MM.1S (cell line): ENCODE measurements at regions not wholly inside any gene's neighbourhood (a gene's known extent, or its start where the extent isn't known, plus 50 kb on each side); places are given as distances from the start of the nearest gene placed in this dataset.

ENCODE experiments used
- EZH2 ChIP-seq: fragments of 300-600 bp; sonication (generic); optimal IDR thresholded peaks from 2 replicates; pipeline ENCODE3; 2017; ENCODE audit warnings: low read depth, mild to moderate bottlenecking, antibody characterized with exemption, low read length, mixed read lengths
- EZH2phosphoT487 ChIP-seq: fragments of 300-600 bp; sonication (generic); IDR thresholded peaks from 2 replicates; pipeline ENCODE4 v1.6.1; 2018; ENCODE audit warnings: antibody characterized with exemption, low read length

GRCh38 chr1:192099328-192099727, 58.9 kb upstream of the RGS18 start:
- TF ChIP-seq EZH2phosphoT487 (no peak), EZH2 (no peak)
